Fibroblast of gingiva (primary cell): ENCODE measurements at regions not wholly inside any gene's neighbourhood (a gene's known extent, or its start where the extent isn't known, plus 50 kb on each side); places are given as distances from the start of the nearest gene placed in this dataset.
A peak's percentile ranks its signal among the peaks of the same experiment; 100 is the strongest.
"Not testable (repeated sequence)": the region's sequence is repeated elsewhere in the genome, so short reads cannot be mapped to it uniquely, and the experiment has no call there.

ENCODE experiments used
- DNase-seq: peaks from one replicate; pipeline ENCODE4 v3.0.0-alpha.2; 2011; ENCODE audit warnings: low read depth

- not testable (repeated sequence) for DNase-seq
Observed at GRCh38 chr1:146715054-146715453, 223.1 kb upstream of the NBPF12 start.

- not testable (repeated sequence) for DNase-seq
Observed at GRCh38 chr1:146710838-146711521, 227.1 kb upstream of the NBPF12 start.

GRCh38 chr1:146709302-146709701 is 228.8 kb upstream of the NBPF12 start:
- DNase-seq = not testable (repeated sequence)

- not testable (repeated sequence) for DNase-seq
Observed at GRCh38 chr1:146704162-146704724, 233.9 kb upstream of the NBPF12 start.

GRCh38 chr1:146701320-146701719 is 236.8 kb upstream of the NBPF12 start:
- DNase-seq = not testable (repeated sequence)

- DNase-seq = not testable (repeated sequence)
Observed at GRCh38 chr1:146695388-146695787, 242.7 kb upstream of the NBPF12 start.

GRCh38 chr1:146691798-146692197 is 246.3 kb upstream of the NBPF12 start:
- not testable (repeated sequence) for DNase-seq

- not testable (repeated sequence) for DNase-seq
Observed at GRCh38 chr1:146688893-146689292, 249.2 kb upstream of the NBPF12 start.

- DNase-seq = not testable (repeated sequence)
Observed at GRCh38 chr1:146686777-146687366, 251.3 kb upstream of the NBPF12 start.

- not testable (repeated sequence) for DNase-seq
Observed at GRCh38 chr1:146683126-146683429, 255.0 kb upstream of the NBPF12 start.

- DNase-seq = peak; percentile 1
Observed at GRCh38 chr1:146682227-146683125, 255.6 kb upstream of the NBPF12 start.

GRCh38 chr1:146673729-146674299 is 264.3 kb upstream of the NBPF12 start:
- DNase-seq = not testable (repeated sequence)

- not testable (repeated sequence) for DNase-seq
Observed at GRCh38 chr1:146672608-146673007, 265.5 kb upstream of the NBPF12 start.

GRCh38 chr1:146671588-146671987 is 266.5 kb upstream of the NBPF12 start:
- not testable (repeated sequence) for DNase-seq

- DNase-seq = not testable (repeated sequence)
Observed at GRCh38 chr1:146670832-146671566, 267.1 kb upstream of the NBPF12 start.

- DNase-seq = not testable (repeated sequence)
Observed at GRCh38 chr1:146666275-146666674, 271.8 kb upstream of the NBPF12 start.

- DNase-seq = not testable (repeated sequence)
Observed at GRCh38 chr1:146660242-146660641, 277.9 kb upstream of the NBPF12 start.

GRCh38 chr1:146656356-146657060 is 281.6 kb upstream of the NBPF12 start:
- DNase-seq = not testable (repeated sequence)

GRCh38 chr1:146654763-146655162 is 283.4 kb upstream of the NBPF12 start:
- DNase-seq = not testable (repeated sequence)

- not testable (repeated sequence) for DNase-seq
Observed at GRCh38 chr1:146645978-146646604, 292.0 kb upstream of the NBPF12 start.
